Neural cell (in vitro differentiated cells): ENCODE measurements at regions not wholly inside any gene's neighbourhood (a gene's known extent, or its start where the extent isn't known, plus 50 kb on each side); places are given as distances from the start of the nearest gene placed in this dataset.

Experiments
- H2AFZ ChIP-seq: fragments of 200-600, 300-800 bp; sonication (generic), shearing (Covaris generic); 2 replicates; pipeline ENCODE4 v1.6.0; 2014; ENCODE audit warnings: low read depth, mild to moderate bottlenecking, antibody characterized with exemption, low read length, moderate library complexity
- H3F3A ChIP-seq: fragments of 200-600 bp; shearing (Covaris generic); 2 replicates; pipeline ENCODE4 v1.6.1; 2016; ENCODE audit warnings: mild to moderate bottlenecking, moderate library complexity, mixed read lengths, antibody characterized with exemption, low read length; ENCODE audit not compliant: insufficient read depth, poor library complexity, severe bottlenecking
- H3K27ac ChIP-seq: fragments of 200-600, 300-800 bp; sonication (generic), shearing (Covaris generic); 2 replicates; pipeline ENCODE4 v1.5.1; 2014; ENCODE audit warnings: mild to moderate bottlenecking, low read length, moderate library complexity
- H3K27me3 ChIP-seq: fragments of 300-800, 200-600 bp; sonication (generic), shearing (Covaris generic); 2 replicates; pipeline ENCODE4 v1.6.0; 2014; ENCODE audit warnings: mild to moderate bottlenecking, low read depth, low read length, moderate library complexity; ENCODE audit not compliant: insufficient read depth
- H3K36me3 ChIP-seq: fragments of 300-800, 200-600 bp; sonication (generic), shearing (Covaris generic); 2 replicates; pipeline ENCODE4 v1.5.1; 2014; ENCODE audit warnings: mild to moderate bottlenecking, antibody characterized with exemption, low read length, moderate library complexity; ENCODE audit not compliant: insufficient read depth
- H3K4me2 ChIP-seq: fragments of 300-800, 200-600 bp; sonication (generic), shearing (Covaris generic); 2 replicates; pipeline ENCODE4 v1.6.0; 2014; ENCODE audit warnings: mild to moderate bottlenecking, low read length
- H3K4me3 ChIP-seq: fragments of 300-800, 200-600 bp; sonication (generic), shearing (Covaris generic); 2 replicates; pipeline ENCODE4 v1.5.1; 2014; ENCODE audit warnings: mild to moderate bottlenecking, low read length, moderate library complexity
- H3K79me2 ChIP-seq: fragments of 200-600 bp; shearing (Covaris generic); replicated peaks from 2 replicates; pipeline ENCODE4 v1.6.0; 2014; ENCODE audit warnings: mild to moderate bottlenecking, low read length, moderate library complexity; ENCODE audit not compliant: insufficient read depth
- H3K9ac ChIP-seq: fragments of 300-800, 200-600 bp; sonication (generic), shearing (Covaris generic); 2 replicates; pipeline ENCODE4 v1.6.1; 2016; ENCODE audit warnings: mild to moderate bottlenecking, low read length, mixed read lengths
- H3K9me2 ChIP-seq: fragments of 200-600 bp; shearing (Covaris generic); 2 replicates; pipeline ENCODE4 v1.6.1; 2016; ENCODE audit warnings: mild to moderate bottlenecking, low read length, mixed read lengths; ENCODE audit not compliant: insufficient read depth
- H3K9me3 ChIP-seq: fragments of 200-600, 300-800 bp; sonication (generic), shearing (Covaris generic); 2 replicates; pipeline ENCODE4 v1.6.1; 2016; ENCODE audit warnings: mild to moderate bottlenecking, mixed run types, low read length, moderate library complexity, mixed read lengths
- H4K20me1 ChIP-seq: fragments of 200-600 bp; shearing (Covaris generic); 2 replicates; pipeline ENCODE4 v1.6.1; 2016; ENCODE audit warnings: mild to moderate bottlenecking, mixed run types; ENCODE audit not compliant: insufficient read depth
- EP300 ChIP-seq: fragments of 450-650 bp; conservative IDR thresholded peaks from 2 replicates; pipeline ENCODE4 v1.6.1; 2014; ENCODE audit warnings: antibody characterized with exemption, mild to moderate bottlenecking, moderate library complexity; ENCODE audit not compliant: poor library complexity, severe bottlenecking
- EZH2 ChIP-seq: fragments of 200-600, 300-800 bp; shearing (Covaris generic), sonication (generic); IDR thresholded peaks from 2 replicates; pipeline ENCODE4 v1.6.1; 2014; ENCODE audit warnings: antibody characterized with exemption, low read length, borderline replicate concordance, mild to moderate bottlenecking; ENCODE audit not compliant: insufficient read depth, poor library complexity, severe bottlenecking
- MXI1 ChIP-seq: fragments of 450-650 bp; conservative IDR thresholded peaks from 2 replicates; pipeline ENCODE4 v1.6.1; 2014; ENCODE audit warnings: antibody characterized with exemption, mild to moderate bottlenecking; ENCODE audit not compliant: poor library complexity, severe bottlenecking
- POLR2AphosphoS5 ChIP-seq: IDR thresholded peaks from 2 replicates; pipeline ENCODE4 v1.6.1; 2012
- RAD21 ChIP-seq: fragments of 450-650 bp; conservative IDR thresholded peaks from 2 replicates; pipeline ENCODE4 v1.6.1; 2014; ENCODE audit warnings: antibody characterized with exemption, mild to moderate bottlenecking, moderate library complexity
- SMC3 ChIP-seq: fragments of 450-650 bp; conservative IDR thresholded peaks from 2 replicates; pipeline ENCODE4 v1.6.1; 2014; ENCODE audit warnings: antibody characterized with exemption, mild to moderate bottlenecking, moderate library complexity; ENCODE audit not compliant: poor library complexity
- TAF1 ChIP-seq: IDR thresholded peaks from 2 replicates; pipeline ENCODE4 v1.6.1; 2012; ENCODE audit warnings: low read depth
- TF ChIP-seq, protein P1 (sequence below): fragments of 450-650 bp; IDR thresholded peaks from 2 replicates; pipeline ENCODE4 v1.5.1; 2014; ENCODE audit warnings: antibody characterized with exemption, mild to moderate bottlenecking, moderate library complexity; ENCODE audit not compliant: poor library complexity, severe bottlenecking
- TF ChIP-seq, protein P2 (sequence below): IDR thresholded peaks from 2 replicates; pipeline ENCODE4 v1.6.1; 2012; ENCODE audit warnings: borderline replicate concordance

DNA sequence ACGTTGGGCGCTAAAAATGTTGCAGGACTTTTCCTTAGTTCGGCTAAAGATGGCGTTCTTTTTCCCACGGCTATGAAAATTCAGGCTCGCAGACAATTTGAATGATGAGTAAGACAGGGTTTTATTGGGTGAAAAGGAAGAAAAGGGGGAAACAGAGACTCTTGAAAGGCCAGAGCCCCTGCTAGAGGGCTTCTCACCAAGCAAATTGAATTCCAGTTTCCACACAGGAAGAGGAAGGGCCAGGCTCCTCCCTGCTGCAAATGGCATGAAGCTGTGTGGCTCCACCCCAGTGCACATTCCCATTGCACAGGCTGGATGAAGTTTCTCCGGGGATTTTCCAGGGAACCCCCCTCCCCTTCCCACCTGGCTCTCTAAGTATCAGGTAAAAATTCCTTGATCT, 210.9 kb downstream of the KLHL4 start:
- no peaks in the 10 kb centered on the region for H4K20me1 ChIP-seq
- H3K9ac ChIP-seq = no peak overlapping the region
- H3F3A ChIP-seq = no peaks in the 10 kb centered on the region
- no peak for TF ChIP-seq EZH2
- no peak for TF ChIP-seq EP300
- TF ChIP-seq, protein P1, sequence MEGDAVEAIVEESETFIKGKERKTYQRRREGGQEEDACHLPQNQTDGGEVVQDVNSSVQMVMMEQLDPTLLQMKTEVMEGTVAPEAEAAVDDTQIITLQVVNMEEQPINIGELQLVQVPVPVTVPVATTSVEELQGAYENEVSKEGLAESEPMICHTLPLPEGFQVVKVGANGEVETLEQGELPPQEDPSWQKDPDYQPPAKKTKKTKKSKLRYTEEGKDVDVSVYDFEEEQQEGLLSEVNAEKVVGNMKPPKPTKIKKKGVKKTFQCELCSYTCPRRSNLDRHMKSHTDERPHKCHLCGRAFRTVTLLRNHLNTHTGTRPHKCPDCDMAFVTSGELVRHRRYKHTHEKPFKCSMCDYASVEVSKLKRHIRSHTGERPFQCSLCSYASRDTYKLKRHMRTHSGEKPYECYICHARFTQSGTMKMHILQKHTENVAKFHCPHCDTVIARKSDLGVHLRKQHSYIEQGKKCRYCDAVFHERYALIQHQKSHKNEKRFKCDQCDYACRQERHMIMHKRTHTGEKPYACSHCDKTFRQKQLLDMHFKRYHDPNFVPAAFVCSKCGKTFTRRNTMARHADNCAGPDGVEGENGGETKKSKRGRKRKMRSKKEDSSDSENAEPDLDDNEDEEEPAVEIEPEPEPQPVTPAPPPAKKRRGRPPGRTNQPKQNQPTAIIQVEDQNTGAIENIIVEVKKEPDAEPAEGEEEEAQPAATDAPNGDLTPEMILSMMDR = no peak
- TF ChIP-seq RAD21 = no peak
- TF ChIP-seq, protein P2, sequence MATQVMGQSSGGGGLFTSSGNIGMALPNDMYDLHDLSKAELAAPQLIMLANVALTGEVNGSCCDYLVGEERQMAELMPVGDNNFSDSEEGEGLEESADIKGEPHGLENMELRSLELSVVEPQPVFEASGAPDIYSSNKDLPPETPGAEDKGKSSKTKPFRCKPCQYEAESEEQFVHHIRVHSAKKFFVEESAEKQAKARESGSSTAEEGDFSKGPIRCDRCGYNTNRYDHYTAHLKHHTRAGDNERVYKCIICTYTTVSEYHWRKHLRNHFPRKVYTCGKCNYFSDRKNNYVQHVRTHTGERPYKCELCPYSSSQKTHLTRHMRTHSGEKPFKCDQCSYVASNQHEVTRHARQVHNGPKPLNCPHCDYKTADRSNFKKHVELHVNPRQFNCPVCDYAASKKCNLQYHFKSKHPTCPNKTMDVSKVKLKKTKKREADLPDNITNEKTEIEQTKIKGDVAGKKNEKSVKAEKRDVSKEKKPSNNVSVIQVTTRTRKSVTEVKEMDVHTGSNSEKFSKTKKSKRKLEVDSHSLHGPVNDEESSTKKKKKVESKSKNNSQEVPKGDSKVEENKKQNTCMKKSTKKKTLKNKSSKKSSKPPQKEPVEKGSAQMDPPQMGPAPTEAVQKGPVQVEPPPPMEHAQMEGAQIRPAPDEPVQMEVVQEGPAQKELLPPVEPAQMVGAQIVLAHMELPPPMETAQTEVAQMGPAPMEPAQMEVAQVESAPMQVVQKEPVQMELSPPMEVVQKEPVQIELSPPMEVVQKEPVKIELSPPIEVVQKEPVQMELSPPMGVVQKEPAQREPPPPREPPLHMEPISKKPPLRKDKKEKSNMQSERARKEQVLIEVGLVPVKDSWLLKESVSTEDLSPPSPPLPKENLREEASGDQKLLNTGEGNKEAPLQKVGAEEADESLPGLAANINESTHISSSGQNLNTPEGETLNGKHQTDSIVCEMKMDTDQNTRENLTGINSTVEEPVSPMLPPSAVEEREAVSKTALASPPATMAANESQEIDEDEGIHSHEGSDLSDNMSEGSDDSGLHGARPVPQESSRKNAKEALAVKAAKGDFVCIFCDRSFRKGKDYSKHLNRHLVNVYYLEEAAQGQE = no peak
- TF ChIP-seq POLR2AphosphoS5 = no peak
- no peak for TF ChIP-seq TAF1
- no peak for TF ChIP-seq SMC3
- no peak for TF ChIP-seq MXI1
- H3K27me3 ChIP-seq = no peaks in the 10 kb centered on the region
- no peaks in the 10 kb centered on the region for H3K9me3 ChIP-seq
- no peak overlapping the region for H2AFZ ChIP-seq
- H3K79me2 ChIP-seq = no peaks in the 10 kb centered on the region
- no peak overlapping the region for H3K4me3 ChIP-seq
- H3K27ac ChIP-seq = no peak overlapping the region
- H3K36me3 ChIP-seq = no peaks in the 10 kb centered on the region
- H3K9me2 ChIP-seq = no peaks in the 10 kb centered on the region
- H3K4me2 ChIP-seq = no peak overlapping the region

DNA sequence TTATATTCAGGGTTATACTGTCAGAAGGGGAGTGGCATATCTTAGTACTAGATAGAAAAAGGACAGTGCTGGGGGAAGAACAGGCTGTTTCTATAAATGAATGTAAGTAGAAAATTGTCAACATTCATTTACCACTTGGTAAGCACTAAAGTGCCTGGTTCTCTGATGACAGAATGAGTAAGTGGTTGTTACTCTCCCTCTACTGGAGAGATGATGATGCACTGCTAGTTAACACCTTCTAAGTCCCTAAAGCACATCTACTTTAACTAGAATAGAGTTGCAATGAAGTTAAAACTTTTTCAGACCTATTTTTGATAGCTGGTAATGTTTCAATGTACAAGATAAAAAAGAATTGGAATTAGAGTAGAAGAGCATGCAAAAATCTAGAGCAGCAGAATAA, 214.5 kb downstream of the KLHL4 start:
- H3K79me2 ChIP-seq = no peaks in the 10 kb centered on the region
- H3K27me3 ChIP-seq = no peaks in the 10 kb centered on the region
- H3K9me2 ChIP-seq = no peaks in the 10 kb centered on the region
- no peak overlapping the region for H3K9ac ChIP-seq
- no peak overlapping the region for H3K4me3 ChIP-seq
- no peaks in the 10 kb centered on the region for H3K36me3 ChIP-seq
- no peak overlapping the region for H2AFZ ChIP-seq
- TF ChIP-seq TAF1 = no peak
- no peak overlapping the region for H3K4me2 ChIP-seq
- no peak overlapping the region for H3K27ac ChIP-seq
- H3K9me3 ChIP-seq = no peaks in the 10 kb centered on the region
- no peaks in the 10 kb centered on the region for H4K20me1 ChIP-seq
- no peaks in the 10 kb centered on the region for H3F3A ChIP-seq

DNA sequence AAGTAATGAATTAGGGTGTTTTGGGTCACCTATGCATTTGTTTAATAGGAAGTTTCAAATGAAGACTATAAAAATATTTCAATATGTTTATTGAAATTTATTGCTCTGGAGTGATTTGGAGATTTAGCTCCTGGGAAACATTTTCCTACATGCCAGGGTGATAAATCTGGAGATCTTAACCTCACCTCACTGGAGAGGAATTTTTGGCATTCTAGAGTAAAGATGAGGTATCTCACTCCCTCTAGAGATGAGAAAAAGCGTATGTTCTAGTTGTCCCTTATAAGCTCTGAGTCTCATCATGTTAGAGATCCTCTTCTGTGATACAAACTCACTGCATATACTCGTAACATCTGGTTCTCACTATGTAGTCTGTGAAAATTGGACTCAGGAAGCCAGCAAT, 219.0 kb downstream of the KLHL4 start:
- Histone ChIP-seq H3F3A (no peaks in the 10 kb centered on the region), H3K27ac (no peak overlapping the region), H3K4me3 (no peak overlapping the region), H2AFZ (no peak overlapping the region), H4K20me1 (no peaks in the 10 kb centered on the region), H3K27me3 (no peaks in the 10 kb centered on the region), H3K36me3 (no peaks in the 10 kb centered on the region), H3K79me2 (no peaks in the 10 kb centered on the region), H3K9me3 (no peaks in the 10 kb centered on the region), H3K4me2 (no peak overlapping the region), H3K9me2 (no peaks in the 10 kb centered on the region), H3K9ac (no peak overlapping the region)
- TF ChIP-seq TAF1 = no peak
- TF ChIP-seq EP300 = no peak
- TF ChIP-seq, protein P2 = no peak
- TF ChIP-seq EZH2 = no peak
- no peak for TF ChIP-seq POLR2AphosphoS5
- no peak for TF ChIP-seq SMC3
- no peak for TF ChIP-seq MXI1
- TF ChIP-seq RAD21 = no peak
- TF ChIP-seq, protein P1 = no peak
